ENCODE measurements at regions not wholly inside any gene's neighbourhood (a gene's known extent, or its start where the extent isn't known, plus 50 kb on each side); places are given as distances from the start of the nearest gene placed in this dataset.
"Not testable (repeated sequence)": the region's sequence is repeated elsewhere in the genome, so short reads cannot be mapped to it uniquely, and the experiment has no call there.

DNA sequence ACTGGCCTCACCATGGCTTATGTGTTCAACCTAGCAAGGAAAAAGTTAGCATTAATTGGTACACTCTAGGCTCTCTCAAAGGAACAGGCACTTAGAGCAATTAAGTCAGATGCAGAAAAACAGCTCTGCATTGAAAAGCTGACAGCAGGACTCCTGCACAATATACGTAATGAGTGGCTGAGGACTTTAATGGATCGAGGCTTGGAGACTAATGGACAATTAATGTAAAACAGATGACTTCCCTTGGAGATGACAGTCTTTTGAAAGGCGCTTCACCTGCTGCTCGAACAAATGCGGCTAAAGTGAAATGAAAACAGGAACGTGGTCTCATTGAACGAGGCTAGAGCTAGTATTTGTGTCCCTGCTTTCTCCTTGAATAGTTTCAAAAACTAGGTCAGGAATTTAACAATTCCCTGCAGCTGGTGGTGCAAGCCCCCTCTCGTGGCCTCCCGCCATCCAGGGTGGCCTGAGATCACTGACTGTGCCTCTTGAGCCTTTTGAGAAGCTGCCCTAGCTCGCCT is 137.1 kb downstream of the ELOVL4 start:
- DNase-seq (ENCODE audit: low spot score): no peak
- TF ChIP-seq CTCF (IDR thresholded peaks at IDR 0.05; ENCODE audit: extremely low read depth, missing control alignments): no peak

DNA sequence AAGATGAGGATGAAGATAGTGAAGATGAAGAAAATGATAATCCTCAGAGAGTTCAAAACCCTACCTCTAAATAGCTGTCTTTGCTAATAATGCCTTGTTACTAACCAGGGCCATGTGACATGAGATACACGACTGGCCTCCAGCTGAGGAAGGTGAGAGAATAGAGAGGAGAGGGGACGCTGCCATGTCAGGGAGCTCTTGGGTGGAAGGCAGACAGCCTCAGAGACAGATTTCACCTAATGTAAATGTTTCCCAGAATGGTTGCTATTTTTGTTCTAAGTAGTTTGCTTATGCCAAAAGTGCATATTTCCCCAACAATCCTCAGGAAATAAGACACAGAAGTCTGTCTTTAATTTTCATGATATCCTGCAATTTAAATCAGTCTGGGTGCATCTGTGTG is 138.4 kb downstream of the ELOVL4 start:
- no peak for TF ChIP-seq CTCF (IDR thresholded peaks at IDR 0.05; ENCODE audit: extremely low read depth, missing control alignments)
- no peak for DNase-seq (ENCODE audit: low spot score)

GRCh38 chr6:79806661-79807060 is 140.7 kb downstream of the ELOVL4 start:
- DNase-seq (ENCODE audit: low spot score): not testable (repeated sequence)

GRCh38 chr6:79804732-79805131 is 142.6 kb downstream of the ELOVL4 start:
- no peak for DNase-seq (ENCODE audit: low spot score)
- no peak for TF ChIP-seq CTCF (IDR thresholded peaks at IDR 0.05; ENCODE audit: extremely low read depth, missing control alignments)

- no peak for DNase-seq (ENCODE audit: low spot score)
- no peak for TF ChIP-seq CTCF (IDR thresholded peaks at IDR 0.05; ENCODE audit: extremely low read depth, missing control alignments)
These were observed 143.4 kb downstream of the ELOVL4 start for GRCh38 chr6:79803917-79804316.

DNA sequence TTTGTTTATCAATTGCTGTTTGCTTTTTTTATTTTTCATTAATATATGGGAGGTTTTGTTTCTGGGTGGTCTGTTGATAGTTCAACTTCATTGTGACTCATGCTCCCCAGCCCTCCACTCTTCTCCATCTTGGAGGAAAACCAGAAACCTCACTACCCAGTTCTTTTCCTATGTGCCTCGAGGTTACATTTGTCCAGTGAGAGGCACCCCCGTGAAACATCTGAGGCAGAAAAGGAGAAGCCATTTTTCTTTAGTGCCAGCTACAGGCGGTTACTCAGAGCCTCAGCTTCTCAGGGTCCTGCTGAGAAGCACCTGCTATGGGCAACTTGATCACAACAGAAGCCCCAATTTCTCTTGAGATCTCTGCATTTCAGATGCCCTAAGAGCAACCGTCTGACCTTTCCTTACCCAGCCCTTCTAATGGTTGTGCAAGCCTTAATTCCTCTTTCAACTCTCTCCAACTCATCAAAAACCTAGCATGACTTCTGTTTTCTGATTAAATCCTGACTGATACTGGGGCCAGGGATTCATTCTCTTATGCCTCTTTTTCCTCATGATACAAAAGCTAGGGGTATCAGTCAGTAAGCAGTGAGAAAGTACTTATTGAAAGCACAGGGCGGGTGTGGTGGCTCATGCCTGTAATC is 144.6 kb downstream of the ELOVL4 start:
- no peak for DNase-seq (ENCODE audit: low spot score)

GRCh38 chr6:79801362-79801761 is 146.0 kb downstream of the ELOVL4 start:
- no peak for DNase-seq (ENCODE audit: low spot score)
- TF ChIP-seq CTCF (IDR thresholded peaks at IDR 0.05; ENCODE audit: extremely low read depth, missing control alignments): no peak

More for the DNA sequence above, 144.6 kb downstream of the ELOVL4 start:
- TF ChIP-seq CTCF (IDR thresholded peaks at IDR 0.05; ENCODE audit: extremely low read depth, missing control alignments): no peak

- no peak for DNase-seq (ENCODE audit: low spot score)
- TF ChIP-seq CTCF (IDR thresholded peaks at IDR 0.05; ENCODE audit: extremely low read depth, missing control alignments): no peak
These were observed 148.5 kb downstream of the ELOVL4 start for GRCh38 chr6:79798841-79799240.
